C4-2B (cell line): ENCODE measurements at regions not wholly inside any gene's neighbourhood (a gene's known extent, or its start where the extent isn't known, plus 50 kb on each side); places are given as distances from the start of the nearest gene placed in this dataset.

Experiments used
- CTCF ChIP-seq: fragments of 450-650 bp; conservative IDR thresholded peaks from 2 replicates; pipeline ENCODE4 v1.5.1; 2017; ENCODE audit warnings: mild to moderate bottlenecking
- ZFX ChIP-seq: fragments of 450-650 bp; IDR thresholded peaks from 2 replicates; pipeline ENCODE4 v1.6.1; 2017

- TF ChIP-seq CTCF (no peak), ZFX (no peak)
Observed at GRCh38 chr3:31048143-31048542, 153.7 kb upstream of the GADL1 start.
